NCI-H2171 (cell line): ENCODE measurements at regions not wholly inside any gene's neighbourhood (a gene's known extent, or its start where the extent isn't known, plus 50 kb on each side); places are given as distances from the start of the nearest gene placed in this dataset.
"Not testable (repeated sequence)": the region's sequence is repeated elsewhere in the genome, so short reads cannot be mapped to it uniquely, and the experiment has no call there.

Experiments
- DNase-seq: peaks from one replicate; lab custom pipeline; 2025; lab: John Stamatoyannopoulos, UW

- DNase-seq = no peak
Observed at GRCh38 chr13:89052699-89053098, 1381.5 kb downstream of the SLITRK5 start.

GRCh38 chr13:89053418-89053817 lies 1382.2 kb downstream of the SLITRK5 start:
- DNase-seq = no peak

GRCh38 chr13:89057274-89057673 lies 1386.1 kb downstream of the SLITRK5 start:
- DNase-seq = no peak

- DNase-seq = no peak
Observed at GRCh38 chr13:89057862-89058261, 1386.7 kb downstream of the SLITRK5 start.

- no peak for DNase-seq
Observed at GRCh38 chr13:89061821-89062220, 1390.7 kb downstream of the SLITRK5 start.

- DNase-seq = no peak
Observed at GRCh38 chr13:89066868-89067466, 1395.8 kb downstream of the SLITRK5 start.

GRCh38 chr13:89072979-89073378 lies 1401.8 kb downstream of the SLITRK5 start:
- no peak for DNase-seq

GRCh38 chr13:89076622-89077021 lies 1405.5 kb downstream of the SLITRK5 start:
- no peak for DNase-seq

- DNase-seq = no peak
Observed at GRCh38 chr13:89082623-89083022, 1411.5 kb downstream of the SLITRK5 start.

GRCh38 chr13:89088107-89088506 lies 1416.9 kb downstream of the SLITRK5 start:
- DNase-seq = not testable (repeated sequence)

- no peak for DNase-seq
Observed at GRCh38 chr13:89097994-89098393, 1426.8 kb downstream of the SLITRK5 start.

- no peak for DNase-seq
Observed at GRCh38 chr13:89113744-89114143, 1442.6 kb downstream of the SLITRK5 start.

GRCh38 chr13:89115307-89115706 lies 1444.1 kb downstream of the SLITRK5 start:
- no peak for DNase-seq

- no peak for DNase-seq
Observed at GRCh38 chr13:89136678-89137077, 1465.5 kb downstream of the SLITRK5 start.

GRCh38 chr13:89150362-89150761 lies 1479.2 kb downstream of the SLITRK5 start:
- DNase-seq = no peak

GRCh38 chr13:89153941-89154340 lies 1482.8 kb downstream of the SLITRK5 start:
- DNase-seq = no peak

- no peak for DNase-seq
Observed at GRCh38 chr13:89163096-89163495, 1491.9 kb downstream of the SLITRK5 start.

GRCh38 chr13:89165685-89166084 lies 1494.5 kb downstream of the SLITRK5 start:
- no peak for DNase-seq

GRCh38 chr13:89169951-89170350 lies 1498.8 kb downstream of the SLITRK5 start:
- DNase-seq = no peak

- no peak for DNase-seq
Observed at GRCh38 chr13:89181041-89181440, 1509.9 kb downstream of the SLITRK5 start.

GRCh38 chr13:89199138-89199537 lies 1528.0 kb downstream of the SLITRK5 start:
- no peak for DNase-seq

- DNase-seq = no peak
Observed at GRCh38 chr13:89204435-89204834, 1533.3 kb downstream of the SLITRK5 start.

GRCh38 chr13:89205856-89206520 lies 1534.8 kb downstream of the SLITRK5 start:
- DNase-seq = no peak

GRCh38 chr13:89212186-89212585 lies 1541.0 kb downstream of the SLITRK5 start:
- no peak for DNase-seq
